NCI-H460 (cell line): ENCODE measurements at regions not wholly inside any gene's neighbourhood (a gene's known extent, or its start where the extent isn't known, plus 50 kb on each side); places are given as distances from the start of the nearest gene placed in this dataset.
"Not testable (repeated sequence)": the region's sequence is repeated elsewhere in the genome, so short reads cannot be mapped to it uniquely, and the experiment has no call there.

Source experiments
- DNase-seq: peaks from one replicate; pipeline ENCODE4 v3.0.0-alpha.2; 2016; ENCODE audit warnings: low read depth; ENCODE audit errors: extremely low read depth

DNA sequence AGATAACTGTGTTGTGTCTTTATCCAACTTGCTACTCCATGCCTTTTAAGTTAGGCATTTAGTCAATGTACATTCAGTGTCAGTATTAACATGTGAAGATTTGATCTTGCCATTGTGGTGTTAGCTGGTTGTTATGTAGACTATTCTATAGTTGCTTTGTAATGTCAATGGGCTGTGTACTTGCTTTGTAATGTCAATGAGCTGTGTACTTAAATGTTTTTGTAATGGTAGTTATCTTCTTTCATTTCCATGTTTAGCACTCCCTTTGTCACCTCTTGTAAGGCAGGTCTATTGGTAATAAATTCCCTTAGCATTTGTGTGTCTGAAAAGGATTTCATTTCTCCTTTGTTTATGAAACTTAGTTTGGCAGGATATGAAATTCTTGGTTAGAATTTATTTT lies 53.4 kb downstream of the MC4R start:
- no peak for DNase-seq

DNA sequence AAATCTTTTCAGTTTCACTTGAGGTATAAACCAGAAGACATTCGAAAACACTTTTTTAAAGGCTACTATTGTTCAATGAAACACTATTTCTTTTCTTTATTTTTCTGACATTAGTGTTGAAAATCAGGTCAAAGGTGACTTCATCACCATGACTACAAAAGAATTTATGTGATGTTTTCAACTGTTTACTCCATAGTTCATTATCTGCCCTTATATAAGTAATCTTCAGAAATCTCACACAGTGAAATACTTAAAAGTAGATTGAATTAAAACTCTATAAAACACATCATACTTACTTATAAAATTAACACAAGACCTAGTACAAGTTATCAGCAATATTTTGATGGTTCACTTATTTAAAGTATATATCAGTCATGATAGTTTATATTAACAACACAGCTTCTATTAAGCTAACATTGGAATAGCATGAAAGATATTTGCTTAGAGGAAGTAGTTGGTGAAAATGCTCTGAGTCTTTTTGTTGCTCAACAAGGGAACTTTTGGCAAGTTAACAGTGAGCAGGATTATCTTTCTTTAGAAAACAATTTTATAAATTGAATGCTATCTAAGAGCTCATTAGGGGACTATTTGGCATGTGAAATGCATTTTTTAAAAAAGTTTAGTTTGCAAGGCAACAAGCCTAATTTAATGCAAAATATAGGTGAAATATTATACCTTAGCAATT lies 60.8 kb downstream of the MC4R start:
- DNase-seq, result no peak

DNA sequence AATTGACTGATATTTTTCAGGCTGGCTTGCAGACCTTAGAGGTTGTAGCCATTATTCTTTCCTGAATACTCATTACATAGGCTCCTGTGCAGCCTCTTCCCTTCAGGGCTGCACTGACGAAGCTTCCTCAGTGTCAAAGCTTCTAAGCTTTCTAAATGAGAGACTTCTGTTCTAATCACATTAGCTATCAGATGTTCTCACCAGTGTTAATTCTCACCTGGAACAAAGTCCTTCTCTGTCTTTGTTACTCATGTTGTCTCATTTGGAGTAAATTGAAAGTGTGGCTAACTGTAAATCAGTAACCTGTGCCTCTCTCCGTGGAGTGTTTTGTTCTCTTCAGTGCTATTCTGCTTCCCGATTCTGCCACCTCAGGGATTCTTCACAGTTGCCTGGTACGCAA lies 76.9 kb downstream of the MC4R start:
- DNase-seq, result no peak

DNA sequence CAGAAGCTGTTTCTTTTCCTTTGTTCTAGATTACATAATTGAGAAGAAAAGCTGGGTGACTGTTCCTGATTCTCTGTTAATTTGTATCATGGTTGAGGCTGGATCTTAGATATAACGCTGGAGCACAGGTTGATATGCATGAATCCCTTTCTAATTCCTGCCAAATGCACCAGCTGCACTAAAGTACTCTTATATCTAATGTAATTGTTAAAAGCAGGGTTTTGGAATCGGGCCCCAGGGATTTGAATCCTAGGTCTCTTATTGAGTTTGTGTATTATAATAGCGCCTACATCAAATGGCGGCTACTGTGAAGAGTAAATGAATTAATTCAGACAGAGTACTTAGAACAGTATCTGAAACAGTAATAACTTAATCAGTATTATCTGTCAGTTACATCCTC lies 80.4 kb downstream of the MC4R start:
- no peak for DNase-seq

DNA sequence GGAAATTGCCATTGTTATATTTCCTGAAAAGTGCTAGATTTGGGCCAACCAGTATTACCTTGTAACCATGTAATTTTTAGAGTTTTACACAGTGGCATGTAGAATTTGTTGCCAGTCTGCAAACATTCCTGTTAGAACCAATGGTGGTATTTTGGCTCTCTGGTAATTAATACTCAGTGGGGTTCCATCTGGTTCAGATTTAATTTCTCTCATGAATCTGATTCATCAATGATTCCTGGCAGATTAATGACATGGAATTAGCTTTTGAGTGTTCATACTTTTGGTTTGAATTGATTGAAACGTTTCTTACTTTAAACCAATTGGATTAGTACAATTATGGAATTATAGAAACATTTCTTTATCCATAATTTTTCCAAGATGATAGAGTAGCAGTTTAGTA lies 93.2 kb downstream of the MC4R start:
- DNase-seq, result no peak

DNA sequence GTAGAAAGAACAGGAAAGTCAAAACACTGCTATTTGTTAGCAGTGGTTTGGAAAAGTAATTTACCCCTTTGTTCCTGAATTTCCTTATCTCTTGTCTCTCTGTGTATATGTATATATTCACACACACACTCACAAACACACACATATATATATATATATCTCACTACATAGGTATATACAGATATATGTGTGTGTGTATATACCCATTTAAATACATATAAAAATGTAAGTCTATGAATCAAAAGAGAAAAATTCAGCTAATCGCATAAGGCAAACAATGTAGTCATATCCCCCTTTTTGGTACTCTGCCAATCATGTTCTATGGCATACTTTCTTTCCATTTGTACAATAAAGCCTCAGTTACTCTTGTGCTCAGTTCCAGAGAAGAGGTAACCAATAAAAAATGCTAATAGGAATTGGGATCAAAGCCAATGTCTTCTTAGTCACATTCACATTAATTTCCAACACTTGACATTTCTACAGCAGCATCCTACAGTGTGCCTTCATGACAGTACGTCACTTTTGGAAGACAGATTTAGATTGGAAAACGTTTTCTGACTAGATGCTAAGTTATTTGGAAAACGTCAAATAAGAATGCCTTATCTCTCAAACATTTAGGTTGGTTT lies 94.6 kb downstream of the MC4R start:
- DNase-seq, result no peak

DNA sequence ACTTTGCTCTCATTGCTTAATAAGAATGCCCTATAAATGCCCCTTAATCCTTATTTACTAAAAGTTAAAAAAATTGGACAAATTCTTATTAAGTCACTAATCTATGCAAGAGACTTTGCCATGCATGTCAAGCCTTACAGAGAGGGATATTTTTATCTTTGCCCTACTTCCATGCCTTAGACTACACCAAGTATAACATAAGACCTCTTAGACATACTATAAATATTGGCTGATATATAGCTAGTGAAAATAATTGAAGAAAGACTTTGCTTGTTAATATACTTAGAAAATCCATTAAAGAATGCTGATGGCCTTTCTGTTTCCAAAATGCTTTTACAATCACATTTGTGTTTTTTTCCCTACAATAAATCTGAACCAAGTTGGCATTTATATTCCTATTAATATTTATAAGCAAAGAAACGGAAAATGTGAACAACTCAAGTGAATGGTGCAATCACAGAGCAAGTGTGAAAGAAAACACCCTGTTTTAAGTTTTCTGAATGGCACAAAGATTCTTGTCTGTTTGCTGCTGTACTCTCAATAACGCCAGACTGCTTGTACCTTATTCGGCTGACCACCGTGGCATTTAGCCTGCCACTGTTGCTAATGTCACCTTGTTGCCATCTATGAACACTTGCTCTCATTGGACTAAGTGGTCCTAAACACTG lies 105.0 kb downstream of the MC4R start:
- no peak for DNase-seq

DNA sequence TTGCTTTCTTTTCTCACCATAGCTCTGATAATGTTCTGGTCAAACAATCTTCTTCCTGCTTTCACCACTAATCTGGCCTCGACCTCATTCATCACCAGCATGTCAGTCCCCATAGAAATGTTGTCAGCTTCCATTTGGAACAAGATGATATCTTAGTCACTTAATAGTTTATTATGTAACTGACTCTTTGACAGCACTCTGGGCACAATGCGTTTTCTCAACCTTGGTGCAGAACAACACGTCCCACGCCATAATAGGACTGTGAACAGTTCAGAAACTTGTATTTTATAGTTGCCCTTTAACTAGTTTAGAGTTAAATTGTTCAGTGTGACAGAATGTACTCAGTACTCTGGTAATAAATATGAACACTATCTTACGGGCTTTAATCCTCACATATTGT lies 106.0 kb downstream of the MC4R start:
- no peak for DNase-seq

DNA sequence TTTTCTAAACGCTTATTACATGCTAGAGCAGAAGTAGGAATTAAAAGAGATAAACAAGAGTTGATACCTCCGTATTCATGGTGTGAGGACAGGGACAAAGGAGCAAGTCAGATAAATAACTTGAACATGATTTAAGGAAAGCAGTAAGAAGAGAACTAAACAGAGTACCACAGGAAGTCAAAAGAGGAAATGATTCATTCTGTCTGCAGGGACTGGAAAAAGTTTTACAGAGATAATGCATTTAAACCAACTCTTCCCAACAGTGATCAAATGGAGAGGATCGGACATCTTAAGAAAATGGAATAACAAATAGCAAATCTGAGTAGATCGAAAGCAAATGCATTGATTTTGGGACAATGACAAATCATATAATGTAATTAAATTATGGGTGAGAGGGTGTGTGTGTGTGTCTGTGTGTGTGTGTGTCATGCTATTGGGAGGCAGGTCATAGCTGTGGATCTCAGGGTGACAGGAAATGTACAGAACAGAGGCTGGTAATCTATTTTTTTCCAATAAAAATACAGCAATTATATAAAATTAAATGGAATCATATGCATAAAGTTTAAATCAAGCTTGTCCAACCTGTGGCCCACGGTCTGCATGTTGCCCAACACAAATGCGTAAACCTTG lies 113.4 kb downstream of the MC4R start:
- DNase-seq, result no peak

DNA sequence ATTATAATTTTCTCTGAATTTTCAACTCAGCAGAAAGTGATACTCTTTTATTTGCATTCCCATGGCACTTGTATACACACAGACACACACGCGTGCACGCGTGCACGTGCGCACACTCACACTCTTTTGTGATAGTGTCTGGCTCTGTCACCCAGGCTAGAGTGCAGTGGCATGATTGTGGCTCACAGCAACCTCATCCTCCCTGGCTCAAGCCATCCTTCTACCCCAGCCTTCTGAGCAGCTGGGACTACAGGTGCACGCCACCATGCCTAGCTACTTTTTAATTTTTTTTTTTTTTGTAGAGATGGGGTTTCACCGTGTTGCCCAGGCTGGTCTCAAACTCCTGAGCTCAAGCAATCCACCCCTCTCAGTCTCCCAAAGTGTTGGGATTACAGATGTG lies 123.2 kb downstream of the MC4R start:
- DNase-seq, result no peak

DNA sequence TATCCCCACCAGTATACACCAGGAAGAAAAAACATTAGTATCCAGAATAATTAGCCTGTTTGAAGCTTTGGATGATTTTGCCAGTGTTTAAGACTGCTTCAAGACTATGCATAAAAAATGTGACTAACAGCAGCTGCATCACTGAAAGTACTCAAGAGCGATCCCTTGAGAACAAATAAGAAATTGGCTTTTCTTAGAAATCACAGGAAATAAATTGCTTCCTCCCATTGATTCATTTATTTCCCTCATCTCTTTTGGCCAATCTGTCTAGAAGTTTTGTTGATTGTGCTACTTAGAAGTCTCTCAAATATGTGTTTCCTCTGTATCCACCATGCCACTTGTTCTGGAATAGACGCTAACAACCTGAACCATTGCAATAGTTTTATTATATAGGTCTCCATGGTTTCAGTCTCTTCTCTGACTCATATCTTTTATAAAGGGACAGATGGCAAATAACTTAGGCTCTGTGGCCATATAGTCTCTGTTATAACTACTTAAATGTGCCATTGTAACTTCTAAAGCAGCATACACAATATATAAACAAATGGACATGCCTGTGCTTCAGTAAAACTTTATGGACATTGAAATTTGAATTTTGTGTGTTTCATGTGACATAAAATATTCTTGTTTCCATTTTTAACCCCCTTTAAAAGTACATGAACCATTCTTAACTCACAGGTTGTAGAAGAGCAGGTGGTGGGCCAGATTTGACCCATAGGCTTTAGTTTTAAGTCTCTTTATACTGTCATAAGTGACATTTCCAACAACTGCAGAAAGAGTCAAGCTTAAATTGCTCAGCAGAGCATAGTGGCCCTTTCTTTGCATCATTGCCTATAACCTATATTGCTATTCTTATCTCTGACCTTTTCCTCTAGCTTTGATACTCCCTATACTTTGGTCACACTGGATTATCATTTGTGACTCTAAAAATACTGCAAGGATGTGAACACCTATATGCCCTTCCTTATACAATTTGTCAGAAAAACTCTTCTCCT lies 123.9 kb downstream of the MC4R start:
- no peak for DNase-seq

DNA sequence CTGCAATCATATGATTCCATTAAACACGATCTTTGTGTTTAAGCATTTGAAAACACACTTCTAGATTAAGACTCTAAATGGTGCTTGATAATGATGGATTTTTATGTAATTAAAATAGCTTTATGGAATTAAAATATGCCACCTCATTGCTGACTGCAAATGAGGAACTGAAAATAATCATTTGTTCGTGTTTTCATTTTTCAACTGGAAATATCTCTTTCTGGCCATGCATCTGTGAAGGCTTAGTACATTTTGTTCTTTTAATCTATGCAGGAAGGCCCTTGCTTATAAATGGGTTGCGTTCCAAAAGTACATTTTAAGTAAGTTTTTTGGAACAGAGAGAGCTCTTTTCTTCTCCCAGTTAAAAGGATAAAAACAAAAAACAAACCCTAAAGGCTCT lies 125.5 kb downstream of the MC4R start:
- no peak for DNase-seq

DNA sequence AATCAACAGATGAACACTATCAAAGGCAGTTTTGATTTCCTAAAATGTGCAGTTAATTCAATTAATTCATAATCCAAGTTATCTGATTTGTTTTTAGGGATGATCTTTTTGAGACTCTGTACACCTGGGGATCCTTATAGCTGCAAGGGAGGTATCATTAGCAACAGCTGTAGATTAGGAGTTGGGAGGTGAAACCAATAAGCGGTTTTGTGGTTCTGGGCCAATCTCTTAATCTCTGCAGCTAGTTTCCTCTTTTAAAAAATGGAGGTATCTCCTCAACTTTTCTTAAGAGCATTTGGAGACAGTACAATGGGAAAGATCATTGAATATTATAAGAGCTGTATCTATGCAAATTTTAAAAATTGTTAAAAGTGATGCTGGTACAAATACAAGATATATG lies 126.0 kb downstream of the MC4R start:
- no peak for DNase-seq

DNA sequence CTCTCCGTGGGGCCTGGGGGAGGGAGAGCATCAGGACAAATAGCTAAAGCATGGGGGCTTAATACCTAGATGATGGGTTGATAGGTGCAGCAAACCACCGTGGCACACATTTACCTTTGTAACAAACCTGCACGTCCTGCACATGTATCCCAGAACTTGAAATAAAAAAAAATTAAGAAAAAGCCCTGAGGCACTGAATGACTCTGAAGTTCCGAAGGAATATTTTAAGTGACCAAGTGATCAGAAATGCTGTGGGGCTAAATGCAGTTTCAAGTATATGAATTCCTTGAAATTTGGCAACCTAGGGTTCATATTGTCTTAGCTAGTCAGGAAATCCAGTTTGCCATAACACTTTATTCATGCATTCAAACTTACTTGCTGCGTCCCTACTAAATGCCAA lies 127.5 kb downstream of the MC4R start:
- no peak for DNase-seq

DNA sequence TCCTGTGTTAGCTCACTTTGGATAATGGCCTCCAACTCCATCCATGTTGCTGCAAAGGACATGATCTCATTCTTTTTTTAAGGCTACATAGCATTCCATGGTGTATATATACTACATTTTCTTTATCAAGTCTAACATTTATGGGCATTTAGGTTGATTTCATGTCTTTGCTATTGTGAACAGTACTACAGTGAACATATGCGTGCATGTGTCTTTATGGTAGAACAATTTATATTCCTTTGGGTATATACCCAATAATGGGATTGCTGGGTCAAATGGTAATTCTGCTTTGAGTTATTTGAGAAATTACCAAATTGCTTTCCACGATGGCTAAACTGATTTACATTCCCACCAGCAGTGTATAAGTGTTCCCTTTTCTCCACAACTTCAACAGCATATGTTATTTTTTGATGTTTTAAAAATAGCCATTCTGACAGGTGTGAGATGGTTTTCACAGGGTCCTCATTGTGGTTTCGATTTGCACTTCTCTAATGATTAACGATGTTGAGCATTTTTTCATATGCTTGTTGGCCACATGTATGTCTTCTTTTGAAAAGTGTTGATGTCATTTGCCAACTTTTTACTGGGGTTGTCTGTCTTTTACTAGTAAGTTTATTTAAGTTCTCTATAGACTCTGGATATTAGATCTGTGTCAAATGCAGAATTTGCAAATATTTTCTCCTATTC lies 133.4 kb downstream of the MC4R start:
- DNase-seq, result not testable (repeated sequence)

DNA sequence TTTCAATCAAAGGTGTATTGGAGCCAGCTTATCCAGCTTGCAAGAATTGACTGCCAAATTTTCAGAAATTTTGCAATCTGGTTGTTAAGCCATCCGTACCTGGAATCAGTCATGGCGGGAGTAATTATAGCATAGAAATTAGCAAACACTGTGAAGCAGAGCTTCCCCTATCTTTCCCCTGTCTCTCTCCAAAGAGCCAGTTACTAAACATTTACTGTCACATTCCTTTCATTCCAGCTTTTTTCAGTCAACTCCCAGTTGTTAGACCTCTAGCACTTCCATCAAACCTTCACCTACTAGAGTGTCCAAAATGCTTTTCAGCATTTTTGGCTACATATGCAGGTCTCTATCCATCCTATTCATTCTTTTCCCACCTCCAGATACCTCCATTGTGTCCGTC lies 137.4 kb downstream of the MC4R start:
- no peak for DNase-seq

DNA sequence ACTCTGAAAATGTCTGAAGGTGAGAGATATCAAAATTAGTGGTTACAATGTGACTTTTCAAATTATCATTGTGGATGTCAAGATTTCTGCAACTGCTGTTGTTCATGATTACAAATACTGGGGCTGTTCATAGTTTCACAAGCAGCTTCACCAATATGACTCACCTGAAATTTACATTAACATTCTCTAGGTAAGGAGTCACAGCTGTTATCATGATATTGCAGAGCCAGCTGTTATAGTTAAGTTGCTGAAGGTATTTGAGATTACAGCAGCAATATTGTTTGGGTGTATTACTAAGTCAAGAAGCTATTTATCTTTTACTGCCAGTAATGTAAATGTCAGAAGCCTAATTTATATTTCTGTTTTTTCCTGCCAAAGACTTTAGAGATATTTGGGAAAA lies 140.0 kb downstream of the MC4R start:
- peak; percentile 16 for DNase-seq

DNA sequence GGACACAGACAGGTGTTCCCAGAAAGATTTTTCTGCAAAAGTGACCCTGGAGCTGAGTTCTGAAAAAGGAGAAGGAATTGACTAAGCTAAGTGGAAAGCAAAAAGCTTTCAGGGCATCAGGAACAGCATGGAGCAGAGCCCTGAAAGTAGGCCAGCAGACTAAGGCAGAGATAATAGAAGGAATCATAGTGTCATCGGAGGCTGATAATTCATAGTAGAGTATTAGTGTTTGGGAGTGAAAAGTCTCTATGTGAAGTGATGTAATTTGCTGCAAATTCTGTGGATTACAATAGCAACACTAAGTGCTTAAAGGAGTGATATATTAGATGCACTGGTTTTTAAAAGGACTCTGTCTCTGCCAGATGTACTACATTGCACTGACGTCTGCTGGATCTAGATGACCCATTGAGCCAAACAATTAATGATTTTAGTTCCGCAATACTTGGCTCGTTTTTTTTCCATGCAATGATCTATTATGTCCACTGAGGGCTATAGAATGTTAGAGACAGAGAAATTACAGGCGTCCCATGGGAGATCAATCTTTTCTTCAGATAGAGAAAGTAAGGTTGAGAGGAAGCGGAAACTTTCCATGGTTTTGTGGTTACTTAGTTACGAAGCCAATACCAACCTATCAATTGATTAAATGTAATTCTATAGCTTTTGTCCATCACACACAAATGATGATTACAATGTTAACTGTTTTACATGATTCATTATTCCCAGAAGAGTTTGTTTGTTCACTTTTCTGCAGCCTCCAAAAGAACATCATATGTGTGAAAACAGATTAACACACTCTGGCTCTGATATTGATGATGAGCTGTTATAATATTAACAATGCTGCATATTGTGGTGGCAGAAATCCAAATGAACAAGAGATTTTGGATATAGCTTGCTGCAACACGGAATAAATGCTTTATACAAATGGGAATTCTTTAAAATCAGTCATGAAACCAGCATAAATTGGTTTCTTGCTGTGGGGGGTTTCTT lies 143.7 kb downstream of the MC4R start:
- DNase-seq, result no peak

DNA sequence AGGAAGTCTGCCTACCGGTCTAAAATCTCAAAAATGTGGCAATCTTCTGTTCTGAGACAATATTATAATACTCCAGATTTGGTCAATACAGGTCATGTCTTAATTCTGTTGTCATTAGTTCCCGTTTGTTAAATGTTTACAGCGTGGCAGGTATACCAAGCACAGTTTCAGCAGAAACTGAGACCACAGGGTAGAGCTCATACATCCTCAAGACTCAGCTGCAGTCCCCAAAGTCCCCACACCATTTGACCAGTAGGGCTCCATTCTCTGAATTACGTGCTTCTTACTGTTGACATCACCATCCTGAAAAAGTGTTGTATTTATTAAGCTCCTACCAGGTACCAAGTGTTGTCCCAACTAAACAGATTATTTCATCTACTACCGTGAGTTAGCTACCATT lies 157.1 kb downstream of the MC4R start:
- no peak for DNase-seq
